ENCODE measurements at regions not wholly inside any gene's neighbourhood (a gene's known extent, or its start where the extent isn't known, plus 50 kb on each side); places are given as distances from the start of the nearest gene placed in this dataset.

GRCh38 chr13:21798181-21798580, 127.3 kb downstream of the FGF9 start:
- Histone ChIP-seq H3K27me3 (no peaks in the 10 kb centered on the region), H3K4me3 (no peak overlapping the region), H3K4me1 (no peaks in the 10 kb centered on the region), H3K27ac (no peak overlapping the region), H3K36me3 (no peaks in the 10 kb centered on the region), H3K9me3 (no peaks in the 10 kb centered on the region)
- TF ChIP-seq CTCF (IDR thresholded peaks at IDR 0.05) (no peak), POLR2AphosphoS5 (IDR thresholded peaks at IDR 0.05) (no peak), POLR2A (IDR thresholded peaks at IDR 0.05) (no peak)
- no peak for DNase-seq (ENCODE audit: low spot score in 2 of 2)
- intact Hi-C loops (cut with DNase I; ENCODE audit: low total_unique reads) = no loop called here

GRCh38 chr13:21799671-21800070, 128.8 kb downstream of the FGF9 start:
- intact Hi-C loops (cut with DNase I; ENCODE audit: low total_unique reads) = no loop called here
- no peaks in the 10 kb centered on the region for H3K9me3 ChIP-seq
- TF ChIP-seq CTCF (IDR thresholded peaks at IDR 0.05) (no peak), POLR2A (IDR thresholded peaks at IDR 0.05) (no peak), POLR2AphosphoS5 (IDR thresholded peaks at IDR 0.05) (no peak)
- no peak overlapping the region for H3K27ac ChIP-seq
- no peak overlapping the region for H3K4me3 ChIP-seq
- no peaks in the 10 kb centered on the region for H3K4me1 ChIP-seq
- DNase-seq (ENCODE audit: low spot score in 2 of 2) = no peak
- H3K36me3 ChIP-seq = no peaks in the 10 kb centered on the region
- H3K27me3 ChIP-seq = no peaks in the 10 kb centered on the region

GRCh38 chr13:21800837-21801616, 130.2 kb downstream of the FGF9 start:
- no peaks in the 10 kb centered on the region for H3K36me3 ChIP-seq
- H3K4me3 ChIP-seq = no peak overlapping the region
- H3K27me3 ChIP-seq = no peaks in the 10 kb centered on the region
- TF ChIP-seq CTCF (IDR thresholded peaks at IDR 0.05) = no peak
- TF ChIP-seq POLR2AphosphoS5 (IDR thresholded peaks at IDR 0.05) = no peak
- no peak for TF ChIP-seq POLR2A (IDR thresholded peaks at IDR 0.05)
- intact Hi-C loops (cut with DNase I; ENCODE audit: low total_unique reads) = no loop called here
- no peak overlapping the region for H3K27ac ChIP-seq
- no peak for DNase-seq (ENCODE audit: low spot score in 2 of 2)
- no peaks in the 10 kb centered on the region for H3K9me3 ChIP-seq
- H3K4me1 ChIP-seq = no peaks in the 10 kb centered on the region

GRCh38 chr13:21805733-21806132, 134.9 kb downstream of the FGF9 start:
- Histone ChIP-seq H3K27me3 (no peaks in the 10 kb centered on the region), H3K4me1 (no peaks in the 10 kb centered on the region), H3K36me3 (no peaks in the 10 kb centered on the region), H3K4me3 (no peak overlapping the region), H3K27ac (no peak overlapping the region), H3K9me3 (no peaks in the 10 kb centered on the region)
- intact Hi-C loops (cut with DNase I; ENCODE audit: low total_unique reads) = no loop called here
- no peak for DNase-seq (ENCODE audit: low spot score in 2 of 2)
- TF ChIP-seq POLR2AphosphoS5 (IDR thresholded peaks at IDR 0.05) = no peak
- no peak for TF ChIP-seq CTCF (IDR thresholded peaks at IDR 0.05)
- no peak for TF ChIP-seq POLR2A (IDR thresholded peaks at IDR 0.05)

GRCh38 chr13:21812192-21812626, 141.3 kb downstream of the FGF9 start:
- Histone ChIP-seq H3K27ac (no peak overlapping the region), H3K4me1 (no peaks in the 10 kb centered on the region), H3K9me3 (no peaks in the 10 kb centered on the region), H3K36me3 (no peaks in the 10 kb centered on the region), H3K27me3 (no peaks in the 10 kb centered on the region), H3K4me3 (no peak overlapping the region)
- DNase-seq (ENCODE audit: low spot score in 2 of 2) = peak in 1 of 2 donors; percentile 42
- intact Hi-C loops (cut with DNase I; ENCODE audit: low total_unique reads) = no loop called here
- no peak for TF ChIP-seq POLR2A (IDR thresholded peaks at IDR 0.05)
